NCI-H82 (cell line): ENCODE measurements at regions not wholly inside any gene's neighbourhood (a gene's known extent, or its start where the extent isn't known, plus 50 kb on each side); places are given as distances from the start of the nearest gene placed in this dataset.
"Not testable (repeated sequence)": the region's sequence is repeated elsewhere in the genome, so short reads cannot be mapped to it uniquely, and the experiment has no call there.

Source experiments
- DNase-seq: peaks from one replicate; lab custom pipeline; 2025; lab: John Stamatoyannopoulos, UW

GRCh38 chr10:60569681-60570080, 180.0 kb upstream of the ANK3 start:
- no peak for DNase-seq

GRCh38 chr10:60566096-60566495, 176.4 kb upstream of the ANK3 start:
- no peak for DNase-seq

- DNase-seq, result no peak
Measured at GRCh38 chr10:60565492-60565891, 175.8 kb upstream of the ANK3 start.

- DNase-seq, result no peak
Measured at GRCh38 chr10:60564475-60564874, 174.8 kb upstream of the ANK3 start.

GRCh38 chr10:60560451-60560850, 170.8 kb upstream of the ANK3 start:
- no peak for DNase-seq

- DNase-seq, result no peak
Measured at GRCh38 chr10:60555700-60556099, 166.0 kb upstream of the ANK3 start.

- peak; percentile 27 for DNase-seq
Measured at GRCh38 chr10:60549686-60550085, 160.0 kb upstream of the ANK3 start.

GRCh38 chr10:60542657-60543056, 153.0 kb upstream of the ANK3 start:
- DNase-seq, result no peak

GRCh38 chr10:60541451-60541850, 151.8 kb upstream of the ANK3 start:
- DNase-seq, result no peak

- DNase-seq, result no peak
Measured at GRCh38 chr10:60537697-60538096, 148.0 kb upstream of the ANK3 start.

- no peak for DNase-seq
Measured at GRCh38 chr10:60536529-60537114, 146.9 kb upstream of the ANK3 start.

- DNase-seq, result no peak
Measured at GRCh38 chr10:60535427-60535826, 145.8 kb upstream of the ANK3 start.

- DNase-seq, result no peak
Measured at GRCh38 chr10:60534761-60535389, 145.2 kb upstream of the ANK3 start.

GRCh38 chr10:60532696-60533468, 143.2 kb upstream of the ANK3 start:
- no peak for DNase-seq

- no peak for DNase-seq
Measured at GRCh38 chr10:60531006-60531405, 141.3 kb upstream of the ANK3 start.

GRCh38 chr10:60527676-60528075, 138.0 kb upstream of the ANK3 start:
- no peak for DNase-seq

- DNase-seq, result no peak
Measured at GRCh38 chr10:60525716-60526585, 136.3 kb upstream of the ANK3 start.

GRCh38 chr10:60524541-60524940, 134.9 kb upstream of the ANK3 start:
- no peak for DNase-seq

GRCh38 chr10:60523371-60523770, 133.7 kb upstream of the ANK3 start:
- not testable (repeated sequence) for DNase-seq

GRCh38 chr10:60522617-60523016, 132.9 kb upstream of the ANK3 start:
- DNase-seq, result no peak

GRCh38 chr10:60521974-60522405, 132.3 kb upstream of the ANK3 start:
- no peak for DNase-seq

- no peak for DNase-seq
Measured at GRCh38 chr10:60518745-60519144, 129.1 kb upstream of the ANK3 start.
